MM.1S (cell line): ENCODE measurements at regions not wholly inside any gene's neighbourhood (a gene's known extent, or its start where the extent isn't known, plus 50 kb on each side); places are given as distances from the start of the nearest gene placed in this dataset.

Experiments used
- DNase-seq: peaks from one replicate; pipeline ENCODE4 v3.0.0-alpha.2; 2015
- H2AFZ ChIP-seq: fragments of 300-600 bp; sonication (generic); 2 replicates; pipeline ENCODE4 v1.6.0; 2016; ENCODE audit warnings: antibody characterized with exemption, low read length
- H3F3A ChIP-seq: fragments of 300-600 bp; sonication (generic); 2 replicates; pipeline ENCODE4 v1.6.1; 2016; ENCODE audit warnings: mild to moderate bottlenecking, antibody characterized with exemption, low read length, moderate library complexity, mixed read lengths; ENCODE audit not compliant: insufficient read depth
- H3K27ac ChIP-seq: fragments of 300-600 bp; sonication (generic); 2 replicates; pipeline ENCODE4 v1.5.1; 2016; ENCODE audit warnings: mild to moderate bottlenecking, low read length
- H3K27me3 ChIP-seq: fragments of 300-600 bp; sonication (generic); replicated peaks from 2 replicates; pipeline ENCODE4 v1.6.0; 2016; ENCODE audit warnings: low read length; ENCODE audit not compliant: insufficient read depth
- H3K36me3 ChIP-seq: fragments of 300-600 bp; sonication (generic); replicated peaks from 2 replicates; pipeline ENCODE4 v1.6.1; 2016; ENCODE audit warnings: mild to moderate bottlenecking, low read length, mixed read lengths; ENCODE audit not compliant: insufficient read depth
- H3K4me1 ChIP-seq: fragments of 300-600 bp; sonication (generic); 2 replicates; pipeline ENCODE4 v1.6.1; 2016; ENCODE audit warnings: low read length, mixed read lengths
- H3K4me2 ChIP-seq: fragments of 300-600 bp; sonication (generic); 2 replicates; pipeline ENCODE4 v1.6.0; 2016; ENCODE audit warnings: low read depth, low read length
- H3K4me3 ChIP-seq: fragments of 300-600 bp; sonication (generic); 2 replicates; pipeline ENCODE4 v1.5.1; 2016; ENCODE audit warnings: low read length, mixed read lengths
- H3K79me2 ChIP-seq: fragments of 300-600 bp; sonication (generic); 2 replicates; pipeline ENCODE4 v1.6.1; 2016; ENCODE audit warnings: mixed run types, low read length, mixed read lengths
- H3K9ac ChIP-seq: fragments of 300-600 bp; sonication (generic); 2 replicates; pipeline ENCODE4 v1.6.1; 2016; ENCODE audit warnings: low read length, mixed read lengths
- H3K9me2 ChIP-seq: fragments of 300-600 bp; sonication (generic); replicated peaks from 2 replicates; pipeline ENCODE4 v1.6.1; 2016; ENCODE audit warnings: mild to moderate bottlenecking, low read length, mixed read lengths; ENCODE audit not compliant: insufficient read depth
- H3K9me3 ChIP-seq: fragments of 300-600 bp; sonication (generic); replicated peaks from 2 replicates; pipeline ENCODE4 v1.6.1; 2016; ENCODE audit warnings: mild to moderate bottlenecking, low read length, mixed read lengths; ENCODE audit not compliant: insufficient read depth
- H4K20me1 ChIP-seq: fragments of 300-600 bp; sonication (generic); 2 replicates; pipeline ENCODE4 v1.6.1; 2016; ENCODE audit warnings: mild to moderate bottlenecking, low read length, moderate library complexity, mixed read lengths; ENCODE audit not compliant: insufficient read depth
- EZH2 ChIP-seq: fragments of 300-600 bp; sonication (generic); optimal IDR thresholded peaks from 2 replicates; pipeline ENCODE3; 2017; ENCODE audit warnings: low read depth, mild to moderate bottlenecking, antibody characterized with exemption, low read length, mixed read lengths
- EZH2phosphoT487 ChIP-seq: fragments of 300-600 bp; sonication (generic); IDR thresholded peaks from 2 replicates; pipeline ENCODE4 v1.6.1; 2018; ENCODE audit warnings: antibody characterized with exemption, low read length
- TF ChIP-seq, protein P1 (sequence below): fragments of 300-600 bp; sonication (generic); IDR thresholded peaks from 2 replicates; pipeline ENCODE4 v1.5.1; 2016; ENCODE audit warnings: antibody characterized with exemption, low read length, mixed read lengths

DNA sequence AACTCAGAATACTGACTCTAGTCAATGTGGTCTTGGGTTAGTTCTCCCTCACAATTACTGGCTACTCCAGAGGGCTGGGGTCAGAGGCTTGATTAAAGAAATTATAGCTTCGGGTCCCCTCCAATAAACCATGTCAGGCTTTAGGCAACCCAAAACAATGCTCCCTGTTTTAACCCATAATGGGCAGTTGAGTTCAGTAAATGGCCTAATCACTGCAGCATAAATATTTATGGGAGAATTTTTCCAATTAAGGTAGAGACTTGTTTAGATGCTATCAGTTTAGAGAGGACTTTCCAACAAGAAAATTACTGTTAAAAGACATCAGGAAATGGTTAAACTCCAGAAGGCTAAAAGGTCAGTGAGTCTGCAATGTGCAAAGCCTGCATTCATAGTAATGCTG lies 389.2 kb upstream of the PRICKLE1 start:
- no peaks in the 10 kb centered on the region for H3K9me3 ChIP-seq
- no peaks in the 10 kb centered on the region for H3K27me3 ChIP-seq
- no peaks in the 10 kb centered on the region for H3K79me2 ChIP-seq
- no peak overlapping the region for H3K4me3 ChIP-seq
- H4K20me1 ChIP-seq, result no peaks in the 10 kb centered on the region
- H3F3A ChIP-seq, result no peaks in the 10 kb centered on the region
- no peak overlapping the region for H3K27ac ChIP-seq
- no peaks in the 10 kb centered on the region for H3K36me3 ChIP-seq
- H3K4me1 ChIP-seq, result peaks cover 5% of the 10 kb centered on the region
- no peaks in the 10 kb centered on the region for H3K9me2 ChIP-seq
- no peak overlapping the region for H3K9ac ChIP-seq
- DNase-seq, result no peak
- TF ChIP-seq EZH2 (no peak), EZH2phosphoT487 (no peak)
- TF ChIP-seq, protein P1, sequence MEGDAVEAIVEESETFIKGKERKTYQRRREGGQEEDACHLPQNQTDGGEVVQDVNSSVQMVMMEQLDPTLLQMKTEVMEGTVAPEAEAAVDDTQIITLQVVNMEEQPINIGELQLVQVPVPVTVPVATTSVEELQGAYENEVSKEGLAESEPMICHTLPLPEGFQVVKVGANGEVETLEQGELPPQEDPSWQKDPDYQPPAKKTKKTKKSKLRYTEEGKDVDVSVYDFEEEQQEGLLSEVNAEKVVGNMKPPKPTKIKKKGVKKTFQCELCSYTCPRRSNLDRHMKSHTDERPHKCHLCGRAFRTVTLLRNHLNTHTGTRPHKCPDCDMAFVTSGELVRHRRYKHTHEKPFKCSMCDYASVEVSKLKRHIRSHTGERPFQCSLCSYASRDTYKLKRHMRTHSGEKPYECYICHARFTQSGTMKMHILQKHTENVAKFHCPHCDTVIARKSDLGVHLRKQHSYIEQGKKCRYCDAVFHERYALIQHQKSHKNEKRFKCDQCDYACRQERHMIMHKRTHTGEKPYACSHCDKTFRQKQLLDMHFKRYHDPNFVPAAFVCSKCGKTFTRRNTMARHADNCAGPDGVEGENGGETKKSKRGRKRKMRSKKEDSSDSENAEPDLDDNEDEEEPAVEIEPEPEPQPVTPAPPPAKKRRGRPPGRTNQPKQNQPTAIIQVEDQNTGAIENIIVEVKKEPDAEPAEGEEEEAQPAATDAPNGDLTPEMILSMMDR, result no peak
- no peak overlapping the region for H3K4me2 ChIP-seq
- no peak overlapping the region for H2AFZ ChIP-seq

DNA sequence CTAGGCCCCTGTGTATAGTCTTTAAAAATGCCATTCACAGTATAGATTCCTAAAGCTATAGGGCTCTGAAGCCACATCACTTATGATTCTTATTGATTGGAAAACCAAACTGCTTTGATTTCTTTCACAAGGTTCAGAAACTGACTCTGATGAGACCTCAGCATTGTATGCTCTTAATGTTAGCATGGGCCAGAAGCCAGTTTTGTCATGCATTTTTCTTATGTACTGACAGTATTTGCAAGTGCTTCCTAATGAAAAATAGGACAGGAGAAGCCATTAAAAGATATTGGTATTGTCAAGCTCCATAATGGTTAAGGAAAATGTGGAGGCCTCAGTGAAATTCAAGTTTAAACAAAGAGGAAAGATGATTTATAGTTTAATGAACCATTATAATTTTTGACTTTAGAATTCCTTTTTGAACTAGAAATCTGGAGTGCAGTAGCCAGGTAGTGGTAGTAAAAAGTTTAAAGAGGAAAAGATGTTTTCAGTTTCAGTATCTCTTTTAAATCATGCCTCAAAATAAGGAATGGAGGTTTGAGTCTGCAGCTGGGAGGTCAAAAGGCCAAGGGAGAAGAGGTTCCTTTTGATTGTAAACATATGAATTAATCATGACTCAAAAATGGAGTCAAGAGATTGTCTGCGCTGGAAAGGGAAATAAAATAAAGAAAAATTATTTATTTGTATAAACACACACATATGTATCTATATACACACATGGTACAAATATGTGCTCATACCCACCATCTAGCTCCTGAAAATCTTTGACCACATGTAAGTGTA lies 388.1 kb upstream of the PRICKLE1 start:
- Histone ChIP-seq H3K27me3 (no peaks in the 10 kb centered on the region), H3F3A (no peaks in the 10 kb centered on the region), H3K27ac (no peak overlapping the region), H3K36me3 (no peaks in the 10 kb centered on the region), H3K79me2 (no peaks in the 10 kb centered on the region), H3K9me2 (no peaks in the 10 kb centered on the region), H3K9me3 (no peaks in the 10 kb centered on the region), H3K9ac (no peak overlapping the region), H2AFZ (no peak overlapping the region), H3K4me2 (no peak overlapping the region), H3K4me3 (no peak overlapping the region), H3K4me1 (peaks cover 5% of the 10 kb centered on the region), H4K20me1 (no peaks in the 10 kb centered on the region)
- TF ChIP-seq EZH2phosphoT487, result no peak
- TF ChIP-seq EZH2, result no peak
- TF ChIP-seq, protein P1, result no peak
- DNase-seq, result peak; percentile 41

DNA sequence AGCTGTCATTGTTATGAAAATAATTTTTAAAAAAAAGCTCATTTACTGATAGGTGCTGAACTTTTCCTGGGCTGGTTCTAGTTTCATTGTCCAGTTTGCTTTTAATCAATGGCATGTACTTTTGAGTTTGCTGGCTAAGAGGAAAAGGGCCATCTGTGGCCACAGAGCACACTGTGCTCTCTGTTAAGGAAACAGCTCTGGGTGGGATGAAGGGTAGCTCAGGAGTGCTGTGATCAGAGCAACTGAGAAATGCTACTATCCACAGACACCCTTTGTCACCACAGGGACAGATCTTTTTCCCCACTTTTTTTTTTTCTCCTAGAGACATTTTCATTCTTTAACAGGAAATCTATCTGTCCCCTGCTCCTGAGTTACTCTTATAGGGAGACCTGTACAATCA lies 387.1 kb upstream of the PRICKLE1 start:
- H4K20me1 ChIP-seq, result no peaks in the 10 kb centered on the region
- no peaks in the 10 kb centered on the region for H3K79me2 ChIP-seq
- peaks cover 5% of the 10 kb centered on the region for H3K4me1 ChIP-seq
- H3K36me3 ChIP-seq, result no peaks in the 10 kb centered on the region
- no peaks in the 10 kb centered on the region for H3K9me2 ChIP-seq
- no peak overlapping the region for H3K4me2 ChIP-seq
- no peak overlapping the region for H2AFZ ChIP-seq
- TF ChIP-seq EZH2phosphoT487 (no peak), EZH2 (no peak)
- TF ChIP-seq, protein P1, result no peak
- no peaks in the 10 kb centered on the region for H3K27me3 ChIP-seq
- H3K9me3 ChIP-seq, result no peaks in the 10 kb centered on the region
- no peak for DNase-seq
- H3K27ac ChIP-seq, result no peak overlapping the region
- H3K4me3 ChIP-seq, result no peak overlapping the region
- no peaks in the 10 kb centered on the region for H3F3A ChIP-seq
- no peak overlapping the region for H3K9ac ChIP-seq
